Neural progenitor cell (in vitro differentiated cells): ENCODE measurements at regions not wholly inside any gene's neighbourhood (a gene's known extent, or its start where the extent isn't known, plus 50 kb on each side); places are given as distances from the start of the nearest gene placed in this dataset.

Experiments
- CTCF ChIP-seq: fragments of 200-600 bp; sonication (generic); IDR thresholded peaks from 2 replicates; pipeline ENCODE4 v1.5.1; 2017; ENCODE audit warnings: antibody characterized with exemption, mild to moderate bottlenecking
- EZH2 ChIP-seq: fragments of 200-600 bp; sonication (generic); IDR thresholded peaks from 2 replicates; pipeline ENCODE4 v1.6.1; 2017; ENCODE audit warnings: antibody characterized with exemption, mild to moderate bottlenecking, moderate library complexity
- EZH2phosphoT487 ChIP-seq: fragments of 200-600 bp; sonication (generic); IDR thresholded peaks from 2 replicates; pipeline ENCODE4 v1.6.1; 2017; ENCODE audit warnings: antibody characterized with exemption

DNA sequence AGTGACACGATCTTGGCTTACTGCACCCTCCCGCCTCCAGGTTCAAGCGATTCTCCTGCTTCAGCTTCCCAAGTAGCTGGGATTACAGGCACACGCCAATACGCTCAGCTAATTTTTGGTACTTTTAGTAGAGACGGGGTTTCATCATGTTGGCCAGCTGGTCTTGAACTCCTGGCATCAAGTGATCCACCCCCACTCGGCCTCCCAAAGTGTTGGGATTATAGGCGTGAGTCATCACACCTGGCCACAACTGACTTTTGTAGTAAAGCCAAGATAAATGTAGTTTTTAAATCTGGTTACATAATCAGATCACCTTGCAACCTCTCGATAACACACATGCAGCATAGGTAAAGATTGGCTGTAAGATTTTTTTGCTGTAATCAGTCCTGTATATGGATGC is 657.5 kb upstream of the DPPA4 start:
- TF ChIP-seq CTCF (no peak), EZH2 (no peak), EZH2phosphoT487 (no peak)
